ENCODE measurements at regions not wholly inside any gene's neighbourhood (a gene's known extent, or its start where the extent isn't known, plus 50 kb on each side); places are given as distances from the start of the nearest gene placed in this dataset.

GRCh38 chr4:23245203-23245832, 552.6 kb downstream of the GBA3 start:
- Histone ChIP-seq H3K36me3 (no peaks in the 10 kb centered on the region), H3K27me3 (no peaks in the 10 kb centered on the region), H3K4me3 (no peak overlapping the region), H3K9me3 (no peaks in the 10 kb centered on the region), H3K27ac (no peak overlapping the region), H3K4me1 (no peaks in the 10 kb centered on the region)
- TF ChIP-seq, protein P1, sequence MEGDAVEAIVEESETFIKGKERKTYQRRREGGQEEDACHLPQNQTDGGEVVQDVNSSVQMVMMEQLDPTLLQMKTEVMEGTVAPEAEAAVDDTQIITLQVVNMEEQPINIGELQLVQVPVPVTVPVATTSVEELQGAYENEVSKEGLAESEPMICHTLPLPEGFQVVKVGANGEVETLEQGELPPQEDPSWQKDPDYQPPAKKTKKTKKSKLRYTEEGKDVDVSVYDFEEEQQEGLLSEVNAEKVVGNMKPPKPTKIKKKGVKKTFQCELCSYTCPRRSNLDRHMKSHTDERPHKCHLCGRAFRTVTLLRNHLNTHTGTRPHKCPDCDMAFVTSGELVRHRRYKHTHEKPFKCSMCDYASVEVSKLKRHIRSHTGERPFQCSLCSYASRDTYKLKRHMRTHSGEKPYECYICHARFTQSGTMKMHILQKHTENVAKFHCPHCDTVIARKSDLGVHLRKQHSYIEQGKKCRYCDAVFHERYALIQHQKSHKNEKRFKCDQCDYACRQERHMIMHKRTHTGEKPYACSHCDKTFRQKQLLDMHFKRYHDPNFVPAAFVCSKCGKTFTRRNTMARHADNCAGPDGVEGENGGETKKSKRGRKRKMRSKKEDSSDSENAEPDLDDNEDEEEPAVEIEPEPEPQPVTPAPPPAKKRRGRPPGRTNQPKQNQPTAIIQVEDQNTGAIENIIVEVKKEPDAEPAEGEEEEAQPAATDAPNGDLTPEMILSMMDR (IDR thresholded peaks at IDR 0.05) = no peak
- FAIRE-seq (no peak), ATAC-seq (no peak), DNase-seq (no peak)
- 66 to 71% methylated on average over 3 of the region's 3 CpGs for WGBS, 2 donors
- intact Hi-C loops (cut with DNase I) = no loop called here

GRCh38 chr4:23242962-23243361, 550.2 kb downstream of the GBA3 start:
- ATAC-seq (no peak), DNase-seq (no peak), FAIRE-seq (no peak)
- Histone ChIP-seq H3K27me3 (no peaks in the 10 kb centered on the region), H3K27ac (no peak overlapping the region), H3K4me3 (no peak overlapping the region), H3K36me3 (no peaks in the 10 kb centered on the region), H3K4me1 (peaks cover 0 to 7% (median 7%) of the 10 kb centered on the region in 3 donors), H3K9me3 (no peaks in the 10 kb centered on the region)
- intact Hi-C loops (cut with DNase I) = no loop called here
- 63 to 65% methylated on average over 2 of the region's 2 CpGs for WGBS, 2 donors
- TF ChIP-seq, protein P1 (IDR thresholded peaks at IDR 0.05) = no peak

DNA sequence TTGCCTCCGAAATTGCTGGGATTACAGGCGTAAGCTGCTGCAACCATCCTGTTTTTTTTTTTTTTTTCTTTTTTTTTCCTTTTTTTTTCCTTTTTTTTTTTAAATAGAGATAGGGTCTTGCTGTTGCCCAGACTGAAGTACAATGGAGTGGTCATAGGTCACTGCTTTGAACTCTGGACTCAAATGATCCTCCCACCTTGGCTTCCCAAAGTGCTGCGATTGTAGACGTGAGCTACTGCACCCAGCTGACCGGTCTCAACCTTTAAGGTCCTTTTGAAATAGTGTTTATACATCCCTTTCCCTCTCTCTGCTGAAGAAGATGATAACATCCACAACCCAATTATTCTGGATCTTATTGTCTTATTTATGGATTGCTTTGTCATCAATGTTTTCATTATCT, 548.7 kb downstream of the GBA3 start:
- H3K4me1 ChIP-seq = peaks cover 14 to 21% (median 20%) of the 10 kb centered on the region in 3 donors
- FAIRE-seq (no peak), DNase-seq (no peak), ATAC-seq (no peak)
- no peaks in the 10 kb centered on the region for H3K36me3 ChIP-seq
- H3K4me3 ChIP-seq = no peak overlapping the region
- 92% methylated on average over 5 of the region's 5 CpGs for WGBS, 2 donors
- intact Hi-C loops (cut with DNase I) = no loop called here
- H3K9me3 ChIP-seq = no peaks in the 10 kb centered on the region
- H3K27ac ChIP-seq = no peak overlapping the region
- TF ChIP-seq, protein P1 (IDR thresholded peaks at IDR 0.05) = no peak
- no peaks in the 10 kb centered on the region for H3K27me3 ChIP-seq

GRCh38 chr4:23238848-23239247, 546.1 kb downstream of the GBA3 start:
- FAIRE-seq (no peak), ATAC-seq (no peak), DNase-seq (no peak)
- H3K4me1 ChIP-seq = peaks cover 21 to 29% (median 26%) of the 10 kb centered on the region in 3 donors
- TF ChIP-seq, protein P1 (IDR thresholded peaks at IDR 0.05) = no peak
- no peak overlapping the region for H3K4me3 ChIP-seq
- H3K36me3 ChIP-seq = no peaks in the 10 kb centered on the region
- H3K9me3 ChIP-seq = no peaks in the 10 kb centered on the region
- no peaks in the 10 kb centered on the region for H3K27me3 ChIP-seq
- WGBS, 2 donors = 79 to 80% methylated on average over 2 of the region's 2 CpGs
- intact Hi-C loops (cut with DNase I) = no loop called here
- H3K27ac ChIP-seq = peak overlapping the region in 1 of 4 donors; percentile 52

- WGBS, 2 donors = 2 to 9% methylated on average over 3 of the region's 3 CpGs
- peaks cover 21 to 29% (median 26%) of the 10 kb centered on the region in 3 donors for H3K4me1 ChIP-seq
- ATAC-seq = peak; percentile 90 to 94 (median 90)
- DNase-seq = peak; percentile 53 to 88 (median 81)
- H3K27ac ChIP-seq = peak overlapping the region in 2 of 4 donors; percentile 37 to 52
- no peaks in the 10 kb centered on the region for H3K27me3 ChIP-seq
- H3K4me3 ChIP-seq = no peak overlapping the region
- FAIRE-seq = no peak
- H3K9me3 ChIP-seq = no peaks in the 10 kb centered on the region
- intact Hi-C loops (cut with DNase I) = no loop called here
- no peaks in the 10 kb centered on the region for H3K36me3 ChIP-seq
- TF ChIP-seq, protein P1 (IDR thresholded peaks at IDR 0.05) = no peak
Observed at GRCh38 chr4:23237771-23238170, 545.0 kb downstream of the GBA3 start.

Measured in pancreas (tissue), 10 donors.